ENCODE measurements at regions not wholly inside any gene's neighbourhood (a gene's known extent, or its start where the extent isn't known, plus 50 kb on each side); places are given as distances from the start of the nearest gene placed in this dataset.

GRCh38 chr20:21653628-21654027 is 51.8 kb upstream of the PAX1 start:
- DNase-seq (ENCODE audit: low spot score) = no peak

GRCh38 chr20:21643417-21643816 is 62.0 kb upstream of the PAX1 start:
- DNase-seq (ENCODE audit: low spot score) = no peak

- DNase-seq (ENCODE audit: low spot score) = no peak
These were observed 64.9 kb upstream of the PAX1 start for GRCh38 chr20:21640556-21640955.

- DNase-seq (ENCODE audit: low spot score) = no peak
These were observed 71.6 kb upstream of the PAX1 start for GRCh38 chr20:21633829-21634228.

GRCh38 chr20:21632735-21633053 is 72.8 kb upstream of the PAX1 start:
- no peak for DNase-seq (ENCODE audit: low spot score)

- DNase-seq (ENCODE audit: low spot score) = no peak
These were observed 73.3 kb upstream of the PAX1 start for GRCh38 chr20:21632031-21632734.

GRCh38 chr20:21628800-21629199 is 76.7 kb upstream of the PAX1 start:
- DNase-seq (ENCODE audit: low spot score) = no peak

GRCh38 chr20:21623781-21624094 is 81.7 kb upstream of the PAX1 start:
- DNase-seq (ENCODE audit: low spot score) = no peak

- DNase-seq (ENCODE audit: low spot score) = no peak
These were observed 82.2 kb upstream of the PAX1 start for GRCh38 chr20:21623074-21623780.

- no peak for DNase-seq (ENCODE audit: low spot score)
These were observed 83.2 kb upstream of the PAX1 start for GRCh38 chr20:21622097-21622857.

- DNase-seq (ENCODE audit: low spot score) = no peak
These were observed 86.6 kb upstream of the PAX1 start for GRCh38 chr20:21618759-21619416.

- peak; percentile 95 for DNase-seq (ENCODE audit: low spot score)
These were observed 89.8 kb upstream of the PAX1 start for GRCh38 chr20:21615617-21616080.

GRCh38 chr20:21614980-21615379 is 90.5 kb upstream of the PAX1 start:
- DNase-seq (ENCODE audit: low spot score) = no peak

- DNase-seq (ENCODE audit: low spot score) = peak; percentile 19
These were observed 92.0 kb upstream of the PAX1 start for GRCh38 chr20:21613512-21613911.

- DNase-seq (ENCODE audit: low spot score) = no peak
These were observed 95.5 kb upstream of the PAX1 start for GRCh38 chr20:21609981-21610380.

GRCh38 chr20:21609221-21609620 is 95.4 kb upstream of the NKX2-2 start:
- peak; percentile 90 for DNase-seq (ENCODE audit: low spot score)

- no peak for DNase-seq (ENCODE audit: low spot score)
These were observed 94.9 kb upstream of the NKX2-2 start for GRCh38 chr20:21608777-21609176.

- DNase-seq (ENCODE audit: low spot score) = peak; percentile 90
These were observed 94.3 kb upstream of the NKX2-2 start for GRCh38 chr20:21607971-21608725.

GRCh38 chr20:21601799-21602198 is 87.9 kb upstream of the NKX2-2 start:
- DNase-seq (ENCODE audit: low spot score) = no peak

- no peak for DNase-seq (ENCODE audit: low spot score)
These were observed 72.8 kb upstream of the NKX2-2 start for GRCh38 chr20:21586682-21587081.

GRCh38 chr20:21583486-21584168 is 69.8 kb upstream of the NKX2-2 start:
- DNase-seq (ENCODE audit: low spot score) = no peak

Data from pons (tissue), 1 donor.